Glutamatergic neuron (in vitro differentiated cells): ENCODE measurements at regions not wholly inside any gene's neighbourhood (a gene's known extent, or its start where the extent isn't known, plus 50 kb on each side); places are given as distances from the start of the nearest gene placed in this dataset.

Experiments
- DNase-seq: peaks from one replicate; pipeline ENCODE4 v3.0.0; 2022
- H3K27ac Mint-ChIP-seq: one replicate; pipeline ENCODE4 v1.8.0; 2020; ENCODE audit warnings: mild to moderate bottlenecking, mixed read lengths, inconsistent platforms; ENCODE audit not compliant: unreplicated experiment
- H3K27me3 Mint-ChIP-seq: one replicate; pipeline ENCODE4 v1.8.0; 2020; ENCODE audit warnings: mild to moderate bottlenecking, moderate library complexity, mixed read lengths, inconsistent platforms; ENCODE audit not compliant: unreplicated experiment
- H3K36me3 Mint-ChIP-seq: one replicate; pipeline ENCODE4 v1.8.0; 2020; ENCODE audit warnings: mild to moderate bottlenecking, mixed read lengths, inconsistent platforms; ENCODE audit not compliant: unreplicated experiment
- H3K4me1 Mint-ChIP-seq: one replicate; pipeline ENCODE4 v1.8.0; 2020; ENCODE audit warnings: mild to moderate bottlenecking, low read depth, mixed read lengths, inconsistent platforms; ENCODE audit not compliant: unreplicated experiment
- H3K4me3 Mint-ChIP-seq: one replicate; pipeline ENCODE4 v1.8.0; 2020; ENCODE audit warnings: mild to moderate bottlenecking, mixed read lengths, inconsistent platforms; ENCODE audit not compliant: unreplicated experiment
- H3K9me3 Mint-ChIP-seq: one replicate; pipeline ENCODE4 v1.8.0; 2020; ENCODE audit warnings: mild to moderate bottlenecking, moderate library complexity, mixed read lengths, inconsistent platforms; ENCODE audit not compliant: unreplicated experiment
- CTCF ChIP-seq: fragments of 200-600 bp; sonication (generic); IDR thresholded peaks from one replicate; pipeline ENCODE4 v1.5.0; 2021; ENCODE audit not compliant: partially characterized antibody, unreplicated experiment

- no peak for TF ChIP-seq CTCF
- H3K4me3 Mint-ChIP-seq: no peak overlapping the region
- peaks cover 3% of the 10 kb centered on the region for H3K4me1 Mint-ChIP-seq
Measured at GRCh38 chr21:41564871-41565274, 56.9 kb upstream of the TMPRSS2 start.

GRCh38 chr21:41562101-41563000, 54.4 kb upstream of the TMPRSS2 start:
- H3K36me3 Mint-ChIP-seq: peaks cover 4% of the 10 kb centered on the region
- TF ChIP-seq CTCF: no peak

More at GRCh38 chr21:41564871-41565274, 56.9 kb upstream of the TMPRSS2 start:
- Mint-ChIP-seq H3K9me3 (peaks cover 2% of the 10 kb centered on the region), H3K27ac (no peak overlapping the region), H3K36me3 (peaks cover 8% of the 10 kb centered on the region), H3K27me3 (no peaks in the 10 kb centered on the region)
- no peak for DNase-seq

GRCh38 chr21:41561701-41562100, 53.7 kb upstream of the TMPRSS2 start:
- Mint-ChIP-seq H3K36me3 (peaks cover 4% of the 10 kb centered on the region), H3K27ac (no peak overlapping the region), H3K9me3 (no peaks in the 10 kb centered on the region), H3K4me1 (peaks cover 5% of the 10 kb centered on the region), H3K27me3 (no peaks in the 10 kb centered on the region), H3K4me3 (no peak overlapping the region)
- no peak for TF ChIP-seq CTCF
- DNase-seq: no peak

More at GRCh38 chr21:41562101-41563000, 54.4 kb upstream of the TMPRSS2 start:
- H3K9me3 Mint-ChIP-seq: no peaks in the 10 kb centered on the region
- no peak overlapping the region for H3K4me3 Mint-ChIP-seq
- peaks cover 3% of the 10 kb centered on the region for H3K4me1 Mint-ChIP-seq
- H3K27ac Mint-ChIP-seq: no peak overlapping the region
- no peaks in the 10 kb centered on the region for H3K27me3 Mint-ChIP-seq
- DNase-seq: no peak

GRCh38 chr21:41560661-41561158, 52.8 kb upstream of the TMPRSS2 start:
- H3K4me3 Mint-ChIP-seq: no peak overlapping the region
- no peaks in the 10 kb centered on the region for H3K27me3 Mint-ChIP-seq
- no peak overlapping the region for H3K27ac Mint-ChIP-seq
- peaks cover 4% of the 10 kb centered on the region for H3K36me3 Mint-ChIP-seq
- DNase-seq: no peak
- peaks cover 6% of the 10 kb centered on the region for H3K4me1 Mint-ChIP-seq
- H3K9me3 Mint-ChIP-seq: no peaks in the 10 kb centered on the region
- TF ChIP-seq CTCF: no peak
